ENCODE measurements at regions not wholly inside any gene's neighbourhood (a gene's known extent, or its start where the extent isn't known, plus 50 kb on each side); places are given as distances from the start of the nearest gene placed in this dataset.
"Not testable (repeated sequence)": the region's sequence is repeated elsewhere in the genome, so short reads cannot be mapped to it uniquely, and the experiment has no call there.

- DNase-seq (ENCODE audit: low read depth in 2 of 3, low spot score in 2 of 3): no peak
Observed at GRCh38 chr18:47415881-47416280, 164.4 kb upstream of the SKOR2 start.

- no peak for DNase-seq (ENCODE audit: low read depth in 2 of 3, low spot score in 2 of 3)
Observed at GRCh38 chr18:47413327-47413726, 161.9 kb upstream of the SKOR2 start.

- DNase-seq (ENCODE audit: low read depth in 2 of 3, low spot score in 2 of 3): no peak
Observed at GRCh38 chr18:47412924-47413323, 161.5 kb upstream of the SKOR2 start.

GRCh38 chr18:47411159-47411558 is 159.7 kb upstream of the SKOR2 start:
- DNase-seq (ENCODE audit: low read depth in 2 of 3, low spot score in 2 of 3): no peak

- DNase-seq (ENCODE audit: low read depth in 2 of 3, low spot score in 2 of 3): no peak
Observed at GRCh38 chr18:47410139-47410538, 158.7 kb upstream of the SKOR2 start.

- no peak for DNase-seq (ENCODE audit: low read depth in 2 of 3, low spot score in 2 of 3)
Observed at GRCh38 chr18:47409519-47409918, 158.1 kb upstream of the SKOR2 start.

- no peak for DNase-seq (ENCODE audit: low read depth in 2 of 3, low spot score in 2 of 3)
Observed at GRCh38 chr18:47407736-47408135, 156.3 kb upstream of the SKOR2 start.

GRCh38 chr18:47404845-47405244 is 153.4 kb upstream of the SKOR2 start:
- DNase-seq (ENCODE audit: low read depth in 2 of 3, low spot score in 2 of 3): no peak

- DNase-seq (ENCODE audit: low read depth in 2 of 3, low spot score in 2 of 3): no peak
Observed at GRCh38 chr18:47403949-47404348, 152.5 kb upstream of the SKOR2 start.

- no peak for DNase-seq (ENCODE audit: low read depth in 2 of 3, low spot score in 2 of 3)
Observed at GRCh38 chr18:47403317-47403716, 151.9 kb upstream of the SKOR2 start.

GRCh38 chr18:47399475-47399874 is 148.0 kb upstream of the SKOR2 start:
- no peak for DNase-seq (ENCODE audit: low read depth in 2 of 3, low spot score in 2 of 3)

- no peak for DNase-seq (ENCODE audit: low read depth in 2 of 3, low spot score in 2 of 3)
Observed at GRCh38 chr18:47397671-47398319, 146.3 kb upstream of the SKOR2 start.

GRCh38 chr18:47391665-47392064 is 140.2 kb upstream of the SKOR2 start:
- no peak for DNase-seq (ENCODE audit: low read depth in 2 of 3, low spot score in 2 of 3)

- no peak for DNase-seq (ENCODE audit: low read depth in 2 of 3, low spot score in 2 of 3)
Observed at GRCh38 chr18:47390410-47391024, 139.1 kb upstream of the SKOR2 start.

- DNase-seq (ENCODE audit: low read depth in 2 of 3, low spot score in 2 of 3): no peak
Observed at GRCh38 chr18:47389210-47389609, 137.8 kb upstream of the SKOR2 start.

GRCh38 chr18:47387864-47388263 is 136.4 kb upstream of the SKOR2 start:
- DNase-seq (ENCODE audit: low read depth in 2 of 3, low spot score in 2 of 3): no peak

GRCh38 chr18:47383729-47384128 is 132.3 kb upstream of the SKOR2 start:
- no peak for DNase-seq (ENCODE audit: low read depth in 2 of 3, low spot score in 2 of 3)

GRCh38 chr18:47381975-47382570 is 130.6 kb upstream of the SKOR2 start:
- no peak for DNase-seq (ENCODE audit: low read depth in 2 of 3, low spot score in 2 of 3)

GRCh38 chr18:47380153-47380552 is 128.7 kb upstream of the SKOR2 start:
- DNase-seq (ENCODE audit: low read depth in 2 of 3, low spot score in 2 of 3): no peak

- no peak for DNase-seq (ENCODE audit: low read depth in 2 of 3, low spot score in 2 of 3)
Observed at GRCh38 chr18:47373465-47373864, 122.0 kb upstream of the SKOR2 start.

- DNase-seq (ENCODE audit: low read depth in 2 of 3, low spot score in 2 of 3): no peak
Observed at GRCh38 chr18:47370052-47370451, 118.6 kb upstream of the SKOR2 start.

GRCh38 chr18:47354061-47354460 is 102.6 kb upstream of the SKOR2 start:
- DNase-seq (ENCODE audit: low read depth in 2 of 3, low spot score in 2 of 3): not testable (repeated sequence)

GRCh38 chr18:47346016-47346415 is 94.6 kb upstream of the SKOR2 start:
- no peak for DNase-seq (ENCODE audit: low read depth in 2 of 3, low spot score in 2 of 3)
